SK-N-SH (cell line): ENCODE measurements at regions not wholly inside any gene's neighbourhood (a gene's known extent, or its start where the extent isn't known, plus 50 kb on each side); places are given as distances from the start of the nearest gene placed in this dataset.
A peak's percentile ranks its signal among the peaks of the same experiment; 100 is the strongest.
"Not testable (repeated sequence)": the region's sequence is repeated elsewhere in the genome, so short reads cannot be mapped to it uniquely, and the experiment has no call there.

Source experiments
- CTCF ChIA-PET: fragments of 300-600, 350-600 bp; formaldehyde crosslinking; extraction: SDS; loops from one replicate; lab custom pipeline; 2021; lab: Yijun Ruan, JAX
- POLR2A ChIA-PET: fragments of 350-600 bp; sonication (Branson Sonifier 250); formaldehyde crosslinking; extraction: SDS; loops from one replicate; lab custom pipeline; 2020; ENCODE audit warnings: antibody characterized with exemption, inconsistent platforms; lab: Yijun Ruan, JAX
- DNase-seq: peaks from one replicate; pipeline ENCODE4 v3.0.0; 2012
- H2AFZ ChIP-seq: fragments of 200-600 bp; sonication (generic); 2 replicates; pipeline ENCODE4 v1.8.1; 2016; ENCODE audit warnings: antibody characterized with exemption, mild to moderate bottlenecking, low read depth
- H3F3A ChIP-seq: fragments of 200-600 bp; sonication (generic); replicated peaks from 2 replicates; pipeline ENCODE3; 2016; ENCODE audit warnings: antibody characterized with exemption, mild to moderate bottlenecking; ENCODE audit not compliant: insufficient read depth
- H3K27ac ChIP-seq, 2 experiments: fragments of 200-500 bp in 1 of 2; fragments of 200-600 bp in 1 of 2; sonication (Bioruptor generic) in 1 of 2; sonication (generic), shearing (Covaris generic) in 1 of 2; 2 replicates each; pipeline versions ENCODE4 v1.5.1 to v1.6.1; 2014 to 2016; ENCODE audit warnings: low read depth in 2 of 2, inconsistent platforms in 1 of 2, low read length in 1 of 2, mild to moderate bottlenecking in 1 of 2, mixed read lengths in 1 of 2
- H3K27me3 ChIP-seq: fragments of 200-600 bp; sonication (generic), shearing (Covaris generic); 2 replicates; pipeline ENCODE4 v1.6.1; 2016; ENCODE audit warnings: mixed run types; ENCODE audit not compliant: insufficient read depth
- H3K36me3 ChIP-seq, 2 experiments: fragments of 200-500 bp in 1 of 2; fragments of 200-600 bp in 1 of 2; sonication (Bioruptor generic) in 1 of 2; sonication (generic) in 1 of 2; replicated peaks in 1 of 2; 2 replicates each; pipeline versions ENCODE3 to v1.5.1; 2014 to 2016; ENCODE audit warnings: low read length in 1 of 2, mild to moderate bottlenecking in 1 of 2; ENCODE audit not compliant: insufficient read depth in 2 of 2, control insufficient read depth in 1 of 2
- H3K4me1 ChIP-seq, 2 experiments: fragments of 200-500 bp in 1 of 2; fragments of 200-600 bp in 1 of 2; sonication (Bioruptor generic) in 1 of 2; sonication (generic), shearing (Covaris generic) in 1 of 2; 2 replicates each; pipeline versions ENCODE4 v1.5.1 to v1.6.1; 2014 to 2016; ENCODE audit warnings: low read depth in 1 of 2, low read length in 1 of 2, mixed run types in 1 of 2; ENCODE audit not compliant: insufficient read depth in 2 of 2, control insufficient read depth in 1 of 2
- H3K4me2 ChIP-seq: fragments of 200-600 bp; sonication (generic), shearing (Covaris generic); 2 replicates; pipeline ENCODE4 v1.6.1; 2017; ENCODE audit warnings: mixed run types
- H3K4me3 ChIP-seq, 2 experiments: fragments of 200-500 bp in 1 of 2; fragments of 200-600 bp in 1 of 2; sonication (Bioruptor generic) in 1 of 2; sonication (generic), shearing (Covaris generic) in 1 of 2; 2 replicates each; pipeline versions ENCODE4 v1.5.1 to v1.8.1; 2014 to 2016; ENCODE audit warnings: low read depth in 2 of 2, inconsistent platforms in 1 of 2, low read length in 1 of 2, mild to moderate bottlenecking in 1 of 2, mixed read lengths in 1 of 2, moderate library complexity in 1 of 2
- H3K79me2 ChIP-seq: fragments of 200-600 bp; sonication (generic); 2 replicates; pipeline ENCODE4 v1.8.1; 2017; ENCODE audit warnings: mild to moderate bottlenecking; ENCODE audit not compliant: insufficient read depth
- H3K9ac ChIP-seq: fragments of 200-600 bp; sonication (generic); 2 replicates; pipeline ENCODE4 v1.6.1; 2017; ENCODE audit warnings: mixed run types
- H3K9me2 ChIP-seq: fragments of 200-600 bp; sonication (generic); 2 replicates; pipeline ENCODE4 v1.6.1; 2017; ENCODE audit warnings: mixed run types
- H3K9me3 ChIP-seq: fragments of 200-600 bp; sonication (generic); 2 replicates; pipeline ENCODE4 v1.6.1; 2017; ENCODE audit warnings: mixed run types, mild to moderate bottlenecking, moderate library complexity
- H4K20me1 ChIP-seq: fragments of 200-600 bp; sonication (generic); 2 replicates; pipeline ENCODE4 v1.6.1; 2017; ENCODE audit warnings: mild to moderate bottlenecking, mixed run types; ENCODE audit not compliant: insufficient read depth
- CHD2 ChIP-seq: fragments of 150-350 bp; IDR thresholded peaks from 2 replicates; pipeline ENCODE4 v1.6.1; 2018; ENCODE audit warnings: low read length; ENCODE audit not compliant: partially characterized antibody
- CTCF ChIP-seq: fragments of 200-600 bp; sonication (generic); IDR thresholded peaks from 2 replicates; pipeline ENCODE4 v1.6.1; 2017; ENCODE audit warnings: antibody characterized with exemption, mild to moderate bottlenecking, moderate library complexity
- MXI1 ChIP-seq: IDR thresholded peaks from 2 replicates; pipeline ENCODE4 v1.6.1; 2012; ENCODE audit warnings: mild to moderate bottlenecking, low read depth, low read length, improper control_type of control experiment
- RAD21 ChIP-seq: IDR thresholded peaks from 2 replicates; pipeline ENCODE4 v1.6.1; 2012; ENCODE audit warnings: mild to moderate bottlenecking, low read length
- TAF1 ChIP-seq: IDR thresholded peaks from 2 replicates; pipeline ENCODE4 v1.6.1; 2012; ENCODE audit warnings: low read depth, mild to moderate bottlenecking, low read length, moderate library complexity, borderline replicate concordance
- YY1 ChIP-seq: IDR thresholded peaks from 2 replicates; pipeline ENCODE4 v1.4.0; 2012; ENCODE audit warnings: low read depth, mild to moderate bottlenecking
- WGBS: methylation state at CpG from one replicate; pipeline ENCODE4 v1.1.6; 2017; ENCODE audit warnings: low lambda C conversion rate; 5-methylcytosine and 5-hydroxymethylcytosine counted together

DNA sequence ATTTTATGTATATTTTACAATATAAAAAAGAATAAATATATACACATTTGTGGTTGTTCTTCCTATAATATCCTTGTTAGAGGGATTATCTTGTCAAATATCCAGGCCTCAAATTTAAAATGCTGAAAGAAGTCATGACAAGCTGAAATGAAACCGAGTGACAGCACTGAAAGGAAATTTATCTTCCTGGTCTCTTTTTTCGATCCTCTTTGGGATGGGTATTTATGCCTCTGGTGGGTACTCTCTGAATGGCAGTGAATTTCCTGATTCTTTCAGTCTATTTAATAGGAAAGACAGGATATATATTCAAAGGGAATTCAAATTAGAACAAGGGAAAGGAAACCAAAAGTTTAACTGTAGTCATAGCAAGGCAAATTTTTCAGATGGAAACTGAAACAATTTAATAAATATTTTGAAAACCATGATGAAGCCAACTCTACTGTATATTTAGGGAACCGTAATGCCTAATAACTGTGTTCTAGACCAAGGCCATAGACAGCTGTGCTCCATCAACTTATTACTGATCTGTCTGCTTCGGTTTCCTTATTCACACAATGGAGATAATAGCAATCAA is 97.9 kb downstream of the DLEU7 start:
- Histone ChIP-seq H3F3A (no peaks in the 10 kb centered on the region), H3K4me1 (no peaks in the 10 kb centered on the region), H3K79me2 (no peaks in the 10 kb centered on the region), H3K9me3 (no peaks in the 10 kb centered on the region), H4K20me1 (no peaks in the 10 kb centered on the region), H3K36me3 (no peaks in the 10 kb centered on the region), H3K27me3 (no peaks in the 10 kb centered on the region), H3K9ac (no peak overlapping the region), H3K9me2 (no peaks in the 10 kb centered on the region), H3K4me2 (no peak overlapping the region), H3K4me3 (no peak overlapping the region), H2AFZ (no peak overlapping the region; the same call in 1 of the 2 replicates), H3K27ac (no peak overlapping the region)
- no peak for DNase-seq
- TF ChIP-seq CHD2 (no peak), CTCF (peak; percentile 31; the same call in 1 of the 2 replicates), YY1 (no peak)
- WGBS = 70% methylated on average over 4 of the region's 4 CpGs
- POLR2A ChIA-PET = no interaction called here
- CTCF ChIA-PET = interaction anchor here (0.8 to 1.5 kb wide), 2 partner anchors 33 to 166 kb away, joined by 3 read pairs; no protein-coding TSS in a partner anchor

DNA sequence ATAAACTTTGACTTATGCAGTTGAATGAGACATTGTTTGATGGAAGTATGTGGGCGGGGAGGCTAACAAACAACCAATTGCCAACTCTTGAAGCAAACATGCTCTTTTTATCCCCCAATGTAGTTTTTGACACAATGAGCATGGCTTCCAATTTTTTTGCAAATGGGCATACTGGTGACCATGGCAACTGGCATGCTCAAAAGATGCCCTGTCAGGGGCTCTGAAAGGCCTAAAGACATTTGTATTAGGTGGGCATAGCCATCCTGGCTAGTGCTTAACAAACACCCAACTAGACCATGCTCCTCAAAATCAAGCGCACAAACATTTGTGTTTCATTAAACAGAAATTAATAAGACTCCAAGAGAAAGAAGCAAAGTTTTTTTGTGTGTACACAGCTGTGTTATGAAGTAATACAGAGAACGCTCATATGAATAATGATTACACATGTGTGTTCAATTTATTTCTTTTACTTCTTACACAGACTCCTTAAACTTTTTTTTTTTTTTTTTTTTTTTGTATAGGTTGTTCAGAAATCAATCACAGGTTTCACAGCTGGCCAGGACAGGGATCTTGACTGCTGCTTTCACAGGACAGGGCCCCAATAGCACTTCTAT is 95.6 kb downstream of the DLEU7 start:
- H3K9me2 ChIP-seq = no peaks in the 10 kb centered on the region
- H4K20me1 ChIP-seq = no peaks in the 10 kb centered on the region
- H3K27me3 ChIP-seq = no peaks in the 10 kb centered on the region
- TF ChIP-seq MXI1 (no peak), RAD21 (no peak), YY1 (no peak), TAF1 (no peak)
- TF ChIP-seq, all 33 proteins: peak for 0
- no peaks in the 10 kb centered on the region for H3K4me1 ChIP-seq
- no peaks in the 10 kb centered on the region for H3K79me2 ChIP-seq
- WGBS = 83% methylated on average over 3 of the region's 3 CpGs
- no peak overlapping the region for H3K4me3 ChIP-seq
- no peak overlapping the region for H3K4me2 ChIP-seq
- no peaks in the 10 kb centered on the region for H3K36me3 ChIP-seq
- H3K9ac ChIP-seq = no peak overlapping the region
- no peaks in the 10 kb centered on the region for H3K9me3 ChIP-seq
- no peaks in the 10 kb centered on the region for H3F3A ChIP-seq
- no peak overlapping the region for H2AFZ ChIP-seq
- ChIA-PET CTCF (no interaction called here), POLR2A (no interaction called here)
- no peak for DNase-seq
- H3K27ac ChIP-seq = no peak overlapping the region

DNA sequence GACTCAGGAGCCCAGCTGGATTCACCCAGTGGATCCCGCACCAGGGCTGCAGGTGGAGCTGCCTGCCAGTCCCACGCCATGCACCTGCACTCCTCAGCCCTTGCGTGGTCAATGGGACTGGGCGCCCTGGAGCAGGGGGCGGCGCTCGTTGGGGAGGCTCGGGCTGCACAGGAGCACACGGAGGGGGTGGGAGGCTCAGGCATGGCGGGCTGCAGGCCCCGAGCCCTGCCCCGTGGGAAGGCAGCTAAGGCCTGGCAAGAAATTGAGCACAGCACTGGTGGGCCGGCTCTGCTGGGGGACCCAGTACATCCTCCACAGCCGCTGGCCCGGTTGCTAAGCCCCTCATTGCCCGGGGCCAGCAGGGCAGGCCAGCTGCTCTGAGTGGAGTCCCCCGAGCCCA is 90.3 kb downstream of the DLEU7 start:
- H3K36me3 ChIP-seq, POLR2A ChIA-PET, CTCF ChIA-PET, H3K9me2 ChIP-seq, H2AFZ ChIP-seq, H3K79me2 ChIP-seq, H3K27me3 ChIP-seq, H3F3A ChIP-seq, H3K9me3 ChIP-seq, H3K9ac ChIP-seq, H4K20me1 ChIP-seq, H3K4me2 ChIP-seq, H3K4me3 ChIP-seq, H3K27ac ChIP-seq, DNase-seq, H3K4me1 ChIP-seq: not testable (repeated sequence)
- WGBS = 87% methylated on average over 3 of the region's 17 CpGs

DNA sequence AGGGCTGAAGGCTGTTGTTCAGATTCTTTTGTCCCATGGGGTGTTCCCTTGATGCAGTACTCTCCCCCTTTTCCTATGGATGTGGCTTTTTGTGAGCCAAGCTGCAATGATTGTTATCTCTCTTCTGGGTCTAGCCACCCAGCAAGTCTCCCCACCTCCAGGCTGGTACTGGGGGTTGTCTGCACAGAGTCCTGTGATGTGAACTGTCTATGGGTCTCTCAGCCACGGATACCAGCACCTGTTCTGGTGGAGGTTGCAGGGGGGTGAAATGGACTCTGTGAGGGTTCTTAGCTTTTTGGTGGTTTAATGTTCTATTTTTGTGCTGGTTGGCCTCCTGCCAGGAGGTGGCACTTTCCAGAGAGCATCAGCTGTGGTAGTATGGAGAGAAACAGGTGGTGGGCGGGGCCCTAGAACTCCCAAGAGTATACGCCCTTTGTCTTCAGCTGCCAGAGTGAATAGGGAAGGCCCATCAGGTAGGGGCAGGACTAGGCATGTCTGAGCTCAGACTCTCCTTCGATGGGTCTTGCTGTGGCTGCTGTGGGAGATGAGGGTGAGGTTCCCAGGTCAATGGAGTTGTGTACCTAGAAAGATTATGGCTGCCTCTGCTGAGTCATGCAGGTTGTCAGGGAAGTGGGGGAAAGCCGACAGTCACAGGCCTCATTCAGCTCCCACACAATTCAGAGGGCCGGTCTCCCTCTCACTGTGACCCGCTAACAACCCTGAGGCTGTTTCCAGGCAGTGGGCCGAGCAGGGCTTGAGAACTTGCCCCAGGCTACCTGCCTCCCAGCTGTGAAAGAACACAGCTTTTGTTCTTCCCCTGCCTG is 87.4 kb downstream of the DLEU7 start:
- H3K4me3 ChIP-seq, H2AFZ ChIP-seq, H3K4me2 ChIP-seq, H3K9ac ChIP-seq, H3K27ac ChIP-seq, H3K9me2 ChIP-seq, DNase-seq, H3K27me3 ChIP-seq, H3K4me1 ChIP-seq, H4K20me1 ChIP-seq, H3K79me2 ChIP-seq, POLR2A ChIA-PET, H3K9me3 ChIP-seq, H3F3A ChIP-seq, H3K36me3 ChIP-seq: not testable (repeated sequence)
- CTCF ChIA-PET = interaction anchor here (0.7 to 1.1 kb wide), 2 partner anchors 21 to 43 kb away, joined by 3 read pairs; no protein-coding TSS in a partner anchor
- WGBS = 77% methylated on average over 6 of the region's 8 CpGs
